Kidney (tissue), 13 donors: ENCODE measurements at regions not wholly inside any gene's neighbourhood (a gene's known extent, or its start where the extent isn't known, plus 50 kb on each side); places are given as distances from the start of the nearest gene placed in this dataset.

Experiments used
- DNase-seq, 5 donors: peaks; one replicate each; pipeline ENCODE4 v3.0.0-alpha.2; 2013 to 2020
- FAIRE-seq: peaks from 2 replicates; lab custom pipeline; 2012; peaks lifted over from hg19 to GRCh38; lab: Jason Lieb, UNC
- H3K27ac ChIP-seq, 2 donors: one replicate each; pipeline ENCODE4 v1.7.0; 2013; ENCODE audit warnings: low read depth in 2 of 2, low read length in 2 of 2, inconsistent platforms in 1 of 2
- H3K27me3 ChIP-seq: one replicate; pipeline ENCODE4 v1.7.1; 2013; ENCODE audit warnings: low read length, inconsistent platforms; ENCODE audit not compliant: control insufficient read depth, insufficient read depth
- H3K36me3 ChIP-seq, 3 donors: one replicate each; pipeline versions ENCODE4 v1.7.0 to v1.7.1; 2013; ENCODE audit warnings: low read length in 3 of 3, control low read depth in 1 of 3, inconsistent platforms in 1 of 3; ENCODE audit not compliant: insufficient read depth in 3 of 3, control insufficient read depth in 2 of 3
- H3K4me1 ChIP-seq, 3 donors: one replicate each; pipeline versions ENCODE4 v1.7.0 to v1.7.1; 2013; ENCODE audit warnings: low read length in 3 of 3, inconsistent platforms in 1 of 3, low read depth in 1 of 3; ENCODE audit not compliant: control insufficient read depth in 2 of 3, insufficient read depth in 2 of 3
- H3K4me3 ChIP-seq, 3 donors: one replicate each; pipeline versions ENCODE4 v1.7.0 to v1.8.1; 2013; ENCODE audit warnings: low read length in 3 of 3, control low read depth in 1 of 3, inconsistent platforms in 1 of 3
- H3K9ac ChIP-seq, 3 donors: one replicate each; pipeline versions ENCODE4 v1.7.0 to v1.7.1; 2013; ENCODE audit warnings: low read length in 3 of 3, control low read depth in 1 of 3, inconsistent platforms in 1 of 3
- H3K9me3 ChIP-seq, 3 donors: one replicate each; pipeline versions ENCODE4 v1.7.0 to v1.7.1; 2013; ENCODE audit warnings: low read length in 3 of 3, control low read depth in 1 of 3, inconsistent platforms in 1 of 3; ENCODE audit not compliant: control insufficient read depth in 2 of 3, insufficient read depth in 1 of 3
- intact Hi-C: fragments of 100-400 bp; cut with DNase I; formaldehyde crosslinking; loops from one replicate; pipeline ENCODE4 v1.11.1; 2022
- TF ChIP-seq, protein P1 (sequence below): IDR thresholded peaks from 3 replicates; pipeline ENCODE4 v1.5.1; 2012; ENCODE audit warnings: mild to moderate bottlenecking, moderate library complexity, borderline replicate concordance; ENCODE audit not compliant: insufficient read depth; ENCODE audit errors: extremely low read depth
- donor health status: control.
- donor health status: control.
- donor health status: control.
- donor health status: control.
- donor health status: control.
- donor health status: DM: yes; HTN: yes; CAD: no.
- donor health status: Normal renal cell carcinoma (clear cell type).

DNA sequence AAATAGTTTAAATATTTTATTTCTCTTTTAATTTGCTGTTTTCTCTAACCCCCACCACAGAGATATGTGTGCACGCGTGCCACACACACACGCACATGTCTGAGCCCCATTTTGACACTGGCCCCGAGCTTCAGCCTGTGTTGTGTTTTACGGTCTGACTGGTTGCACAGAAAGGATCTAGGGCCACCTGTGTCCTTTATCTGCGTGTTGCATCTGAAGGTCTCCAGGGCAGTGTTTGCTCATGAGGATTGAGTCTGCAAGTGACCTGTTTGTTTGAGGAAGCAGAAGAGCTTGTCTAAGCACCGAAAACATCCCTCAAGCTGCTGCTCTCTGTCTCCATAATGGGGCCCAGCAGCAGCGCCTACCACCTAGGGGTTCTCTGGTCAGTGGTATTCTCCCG is 266.4 kb upstream of the LYZL1 start:
- DNase-seq (no peak), FAIRE-seq (no peak)
- intact Hi-C loops = no loop called here
- H3K4me1 ChIP-seq = no peaks in the 10 kb centered on the region
- H3K9ac ChIP-seq = no peak overlapping the region
- no peaks in the 10 kb centered on the region for H3K36me3 ChIP-seq
- H3K9me3 ChIP-seq = no peaks in the 10 kb centered on the region
- TF ChIP-seq, protein P1, sequence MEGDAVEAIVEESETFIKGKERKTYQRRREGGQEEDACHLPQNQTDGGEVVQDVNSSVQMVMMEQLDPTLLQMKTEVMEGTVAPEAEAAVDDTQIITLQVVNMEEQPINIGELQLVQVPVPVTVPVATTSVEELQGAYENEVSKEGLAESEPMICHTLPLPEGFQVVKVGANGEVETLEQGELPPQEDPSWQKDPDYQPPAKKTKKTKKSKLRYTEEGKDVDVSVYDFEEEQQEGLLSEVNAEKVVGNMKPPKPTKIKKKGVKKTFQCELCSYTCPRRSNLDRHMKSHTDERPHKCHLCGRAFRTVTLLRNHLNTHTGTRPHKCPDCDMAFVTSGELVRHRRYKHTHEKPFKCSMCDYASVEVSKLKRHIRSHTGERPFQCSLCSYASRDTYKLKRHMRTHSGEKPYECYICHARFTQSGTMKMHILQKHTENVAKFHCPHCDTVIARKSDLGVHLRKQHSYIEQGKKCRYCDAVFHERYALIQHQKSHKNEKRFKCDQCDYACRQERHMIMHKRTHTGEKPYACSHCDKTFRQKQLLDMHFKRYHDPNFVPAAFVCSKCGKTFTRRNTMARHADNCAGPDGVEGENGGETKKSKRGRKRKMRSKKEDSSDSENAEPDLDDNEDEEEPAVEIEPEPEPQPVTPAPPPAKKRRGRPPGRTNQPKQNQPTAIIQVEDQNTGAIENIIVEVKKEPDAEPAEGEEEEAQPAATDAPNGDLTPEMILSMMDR = no peak
- no peaks in the 10 kb centered on the region for H3K27me3 ChIP-seq
- no peak overlapping the region for H3K27ac ChIP-seq
- no peak overlapping the region for H3K4me3 ChIP-seq

DNA sequence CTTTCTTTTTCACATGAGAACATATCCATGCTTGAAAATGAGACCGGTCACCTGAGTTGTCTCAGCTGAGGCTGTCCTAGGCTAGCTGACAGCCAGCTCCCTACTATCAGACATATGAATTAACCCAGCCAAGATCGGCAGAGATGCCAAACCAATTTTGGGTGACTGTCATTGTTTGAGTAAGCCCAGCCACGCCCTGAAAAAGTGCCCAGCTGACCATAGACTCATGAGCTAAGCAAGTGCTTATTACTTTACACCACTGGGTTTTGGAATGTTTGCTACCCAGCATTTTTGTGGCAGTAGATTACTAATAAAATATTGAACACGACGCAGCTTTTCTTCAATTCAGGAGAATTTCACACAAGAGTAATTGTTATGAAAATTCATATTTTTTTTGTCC is 265.2 kb upstream of the LYZL1 start:
- TF ChIP-seq, protein P1 = no peak
- intact Hi-C loops = no loop called here
- no peaks in the 10 kb centered on the region for H3K27me3 ChIP-seq
- no peaks in the 10 kb centered on the region for H3K9me3 ChIP-seq
- no peak overlapping the region for H3K9ac ChIP-seq
- no peak for FAIRE-seq
- no peak overlapping the region for H3K27ac ChIP-seq
- DNase-seq = no peak
- no peak overlapping the region for H3K4me3 ChIP-seq
- no peaks in the 10 kb centered on the region for H3K36me3 ChIP-seq
- H3K4me1 ChIP-seq = no peaks in the 10 kb centered on the region

DNA sequence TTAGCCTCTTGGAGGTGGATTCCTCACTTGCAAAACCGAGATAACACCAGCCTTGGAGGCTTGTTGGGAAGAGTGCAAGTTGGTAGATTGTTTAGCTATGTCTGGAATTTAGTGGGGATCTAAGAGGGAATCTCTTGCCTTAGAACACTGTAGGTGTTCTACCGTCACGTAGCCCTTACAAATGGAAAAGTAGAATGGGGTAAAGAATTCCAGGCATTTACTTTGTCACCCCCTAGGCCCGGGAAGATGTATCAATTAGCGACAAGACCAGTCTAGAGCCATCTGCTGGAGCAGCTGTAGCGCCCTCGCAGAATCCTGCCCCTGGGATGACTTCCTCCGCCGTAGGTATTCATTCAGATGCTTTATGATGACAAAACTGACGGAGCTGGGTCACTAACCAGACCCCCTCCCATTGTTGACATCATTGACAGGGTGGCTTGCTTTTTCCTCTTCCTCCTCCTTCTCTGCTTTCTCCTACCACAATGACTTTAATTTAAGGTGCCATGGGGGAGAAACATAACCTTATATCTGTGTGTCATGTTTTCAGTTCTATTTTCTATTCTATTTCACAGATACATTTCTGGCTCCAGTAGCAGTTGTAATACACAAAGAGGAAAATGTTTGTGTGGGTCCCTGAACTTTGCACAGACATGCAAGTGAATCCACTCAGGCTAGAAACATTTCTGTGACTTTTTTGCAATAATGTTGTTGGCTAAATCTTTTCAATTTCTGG is 262.6 kb upstream of the LYZL1 start:
- Histone ChIP-seq H3K36me3 (no peaks in the 10 kb centered on the region), H3K9me3 (no peaks in the 10 kb centered on the region), H3K27me3 (no peaks in the 10 kb centered on the region), H3K27ac (no peak overlapping the region), H3K4me1 (no peaks in the 10 kb centered on the region), H3K4me3 (no peak overlapping the region), H3K9ac (no peak overlapping the region)
- TF ChIP-seq, protein P1 = no peak
- FAIRE-seq (no peak), DNase-seq (no peak)
- intact Hi-C loops = no loop called here
